Left ventricle myocardium inferior (tissue), 1 donor: ENCODE measurements at regions not wholly inside any gene's neighbourhood (a gene's known extent, or its start where the extent isn't known, plus 50 kb on each side); places are given as distances from the start of the nearest gene placed in this dataset.

Experiments
- DNase-seq: peaks from one replicate; pipeline ENCODE4 v3.0.0-alpha.2; 2020
- H3K27ac ChIP-seq: fragments of 200-600 bp; replicated peaks from 2 replicates; pipeline ENCODE4 v1.8.0; 2021
- H3K27me3 ChIP-seq: fragments of 200-600 bp; 2 replicates; pipeline ENCODE4 v1.8.0; 2021; ENCODE audit warnings: low read depth
- H3K36me3 ChIP-seq: fragments of 200-600 bp; 2 replicates; pipeline ENCODE4 v1.8.0; 2021
- H3K4me1 ChIP-seq: fragments of 200-600 bp; 2 replicates; pipeline ENCODE4 v1.8.0; 2021
- H3K4me3 ChIP-seq: fragments of 200-600 bp; 2 replicates; pipeline ENCODE4 v1.8.0; 2021; ENCODE audit warnings: mild to moderate bottlenecking, moderate library complexity
- H3K9me3 ChIP-seq: fragments of 200-600 bp; replicated peaks from 2 replicates; pipeline ENCODE4 v1.8.0; 2021
- intact Hi-C: fragments of 100-400 bp; cut with micrococcal nuclease; formaldehyde crosslinking; loops from one replicate; pipeline ENCODE4 v1.11.0; 2022
- TF ChIP-seq, protein P1 (sequence below): fragments of 200-600 bp; IDR thresholded peaks from 2 replicates; pipeline ENCODE4 v1.8.0; 2021; ENCODE audit warnings: antibody characterized with exemption, mild to moderate bottlenecking, borderline replicate concordance
- donor health status: DM: no; HTN: yes; CAD: no; lungs with severe emphysema.

DNA sequence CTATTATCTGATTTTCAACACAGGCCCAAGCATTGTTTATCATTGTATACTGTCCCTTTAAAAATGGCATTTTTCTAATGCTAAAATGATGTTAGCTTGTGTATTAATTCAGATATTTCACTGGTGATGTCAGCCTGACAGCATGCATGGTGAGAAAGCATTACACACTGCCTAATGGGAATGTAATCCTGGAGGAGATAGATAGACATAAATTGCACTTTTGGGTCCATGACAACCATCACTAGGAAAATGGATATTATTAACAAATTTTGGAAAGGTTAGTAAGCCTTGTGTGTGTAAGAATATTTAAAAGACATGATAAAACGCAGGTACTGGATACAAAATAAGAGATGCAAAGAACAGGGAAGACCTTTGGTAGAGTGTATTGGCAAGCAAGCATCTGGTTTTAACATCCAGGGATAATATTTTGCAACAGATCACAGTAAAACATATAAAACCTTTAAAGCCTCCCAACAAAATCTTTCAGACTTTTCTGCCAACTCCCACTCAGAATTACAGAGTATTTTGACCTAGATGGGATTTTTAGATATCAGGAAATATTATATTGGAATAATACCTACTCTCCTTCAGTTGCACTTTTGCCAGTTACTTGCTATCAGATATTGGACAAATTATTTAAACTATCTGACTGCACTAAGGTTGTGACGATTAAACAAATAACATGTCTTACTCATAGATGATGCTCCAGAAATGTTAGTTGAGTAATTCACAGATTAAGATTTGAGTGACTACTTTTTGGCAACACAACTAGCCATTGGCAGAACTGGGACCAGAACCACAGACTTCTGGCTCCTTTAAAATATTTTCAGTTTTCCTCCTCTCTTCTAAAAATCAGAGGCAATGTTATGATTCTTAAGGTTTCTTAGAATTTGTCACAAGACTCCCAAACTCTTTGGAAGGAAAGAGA is 291.6 kb upstream of the SEMA3C start:
- intact Hi-C loops: no loop called here
- no peak overlapping the region for H3K27ac ChIP-seq
- peaks cover 9% of the 10 kb centered on the region for H3K4me1 ChIP-seq
- TF ChIP-seq, protein P1, sequence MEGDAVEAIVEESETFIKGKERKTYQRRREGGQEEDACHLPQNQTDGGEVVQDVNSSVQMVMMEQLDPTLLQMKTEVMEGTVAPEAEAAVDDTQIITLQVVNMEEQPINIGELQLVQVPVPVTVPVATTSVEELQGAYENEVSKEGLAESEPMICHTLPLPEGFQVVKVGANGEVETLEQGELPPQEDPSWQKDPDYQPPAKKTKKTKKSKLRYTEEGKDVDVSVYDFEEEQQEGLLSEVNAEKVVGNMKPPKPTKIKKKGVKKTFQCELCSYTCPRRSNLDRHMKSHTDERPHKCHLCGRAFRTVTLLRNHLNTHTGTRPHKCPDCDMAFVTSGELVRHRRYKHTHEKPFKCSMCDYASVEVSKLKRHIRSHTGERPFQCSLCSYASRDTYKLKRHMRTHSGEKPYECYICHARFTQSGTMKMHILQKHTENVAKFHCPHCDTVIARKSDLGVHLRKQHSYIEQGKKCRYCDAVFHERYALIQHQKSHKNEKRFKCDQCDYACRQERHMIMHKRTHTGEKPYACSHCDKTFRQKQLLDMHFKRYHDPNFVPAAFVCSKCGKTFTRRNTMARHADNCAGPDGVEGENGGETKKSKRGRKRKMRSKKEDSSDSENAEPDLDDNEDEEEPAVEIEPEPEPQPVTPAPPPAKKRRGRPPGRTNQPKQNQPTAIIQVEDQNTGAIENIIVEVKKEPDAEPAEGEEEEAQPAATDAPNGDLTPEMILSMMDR: no peak
- no peaks in the 10 kb centered on the region for H3K36me3 ChIP-seq
- no peaks in the 10 kb centered on the region for H3K27me3 ChIP-seq
- no peak overlapping the region for H3K4me3 ChIP-seq
- no peak for DNase-seq
- no peaks in the 10 kb centered on the region for H3K9me3 ChIP-seq

DNA sequence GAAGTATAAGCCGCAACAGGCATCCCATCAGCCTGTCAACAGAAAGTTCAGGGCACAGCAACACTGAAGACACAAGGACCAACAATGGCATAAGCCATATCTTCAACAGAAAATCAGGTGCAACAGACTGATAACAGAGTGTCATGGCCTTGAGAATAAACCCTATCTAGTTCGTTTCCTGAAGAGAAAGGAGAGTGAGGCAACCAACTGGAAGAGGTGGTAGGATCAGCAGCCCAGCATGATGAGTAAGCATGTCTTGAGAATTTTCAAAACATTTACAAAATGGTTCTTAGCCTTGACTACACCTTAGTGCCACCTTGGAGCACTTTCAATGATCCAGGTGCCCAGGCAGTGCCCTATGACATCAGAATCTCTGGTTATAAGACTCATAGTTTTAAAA is 290.2 kb upstream of the SEMA3C start:
- no peaks in the 10 kb centered on the region for H3K36me3 ChIP-seq
- no peaks in the 10 kb centered on the region for H3K9me3 ChIP-seq
- no peak for DNase-seq
- TF ChIP-seq, protein P1: no peak
- no peak overlapping the region for H3K4me3 ChIP-seq
- intact Hi-C loops: no loop called here
- no peak overlapping the region for H3K27ac ChIP-seq
- no peaks in the 10 kb centered on the region for H3K27me3 ChIP-seq
- peaks cover 9% of the 10 kb centered on the region for H3K4me1 ChIP-seq

DNA sequence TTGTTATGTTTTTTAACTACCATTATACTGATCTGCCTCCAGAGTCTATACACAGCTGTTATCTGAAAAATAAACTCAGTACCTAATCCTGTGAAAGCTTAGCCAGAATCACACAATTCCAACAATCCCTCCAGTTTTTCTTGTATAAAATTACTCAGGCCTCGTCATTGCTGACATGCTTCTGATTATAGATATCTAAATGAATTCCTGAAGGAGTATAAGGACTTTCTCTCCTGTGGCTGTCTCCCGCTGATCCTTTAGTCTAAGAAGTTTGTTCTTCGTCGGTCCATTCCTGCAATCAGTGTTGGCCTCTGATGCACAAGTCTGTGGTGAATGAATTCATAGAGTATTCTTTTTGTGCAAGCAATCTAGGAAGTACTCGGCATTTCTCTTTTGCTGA is 288.9 kb upstream of the SEMA3C start:
- TF ChIP-seq, protein P1: no peak
- Histone ChIP-seq H3K4me1 (peaks cover 9% of the 10 kb centered on the region), H3K9me3 (no peaks in the 10 kb centered on the region), H3K27ac (no peak overlapping the region), H3K4me3 (no peak overlapping the region), H3K27me3 (no peaks in the 10 kb centered on the region), H3K36me3 (no peaks in the 10 kb centered on the region)
- DNase-seq: no peak
- intact Hi-C loops: no loop called here

DNA sequence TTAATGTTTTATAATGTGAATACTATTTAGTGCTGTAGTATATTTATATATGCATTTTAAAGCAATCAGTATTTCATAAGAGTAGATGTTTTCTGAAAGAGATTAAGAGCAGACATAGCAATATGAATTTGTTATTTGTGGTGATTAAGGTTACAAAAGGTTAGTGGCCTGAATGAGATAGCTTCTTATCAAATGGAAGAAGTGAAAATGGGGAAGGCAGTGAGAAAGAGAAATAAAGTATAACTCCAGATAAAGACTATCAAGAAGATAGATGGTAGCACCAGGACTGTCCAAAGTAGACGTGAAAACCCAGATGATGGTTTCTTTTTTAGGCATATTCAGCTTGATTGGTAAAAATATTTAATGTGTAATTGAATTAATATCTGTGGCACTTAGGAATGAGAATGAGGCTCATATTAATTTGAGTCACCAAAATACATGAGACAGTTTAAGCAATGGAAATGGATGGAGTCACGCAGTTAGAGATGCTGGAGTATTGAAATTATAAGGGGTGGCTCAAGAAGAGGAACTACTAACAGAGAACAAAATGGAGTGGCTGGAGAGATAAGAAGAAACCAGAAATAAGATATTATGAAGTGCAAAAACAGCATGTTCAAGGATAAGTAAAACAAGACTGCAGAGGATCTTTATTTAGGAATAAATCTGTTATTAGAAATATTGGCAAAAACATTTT is 288.0 kb upstream of the SEMA3C start:
- intact Hi-C loops: no loop called here
- Histone ChIP-seq H3K4me3 (no peak overlapping the region), H3K27ac (no peak overlapping the region), H3K9me3 (no peaks in the 10 kb centered on the region), H3K27me3 (no peaks in the 10 kb centered on the region), H3K4me1 (peaks cover 6% of the 10 kb centered on the region), H3K36me3 (no peaks in the 10 kb centered on the region)
- TF ChIP-seq, protein P1: no peak
- no peak for DNase-seq

DNA sequence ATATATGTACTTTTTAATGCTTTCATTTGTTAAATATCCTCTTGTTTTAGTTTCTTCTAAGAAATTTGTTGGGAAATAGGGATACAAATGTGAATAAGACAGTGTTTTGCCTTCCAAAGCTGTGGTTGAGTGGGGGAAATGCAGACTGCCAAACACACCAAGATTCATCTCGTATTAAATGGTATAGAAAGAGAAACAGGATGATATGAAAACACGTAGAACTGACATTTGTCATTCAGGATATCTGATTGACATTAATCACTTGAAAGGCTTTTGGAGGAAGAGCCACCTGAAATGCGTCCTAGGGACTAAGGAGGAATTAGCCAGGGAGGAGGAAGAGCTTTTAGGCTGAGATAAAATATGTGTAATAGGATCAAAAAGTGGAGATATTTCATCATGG is 287.4 kb upstream of the SEMA3C start:
- no peak for DNase-seq
- Histone ChIP-seq H3K27me3 (no peaks in the 10 kb centered on the region), H3K27ac (no peak overlapping the region), H3K4me1 (no peaks in the 10 kb centered on the region), H3K4me3 (no peak overlapping the region), H3K36me3 (no peaks in the 10 kb centered on the region), H3K9me3 (no peaks in the 10 kb centered on the region)
- intact Hi-C loops: no loop called here
- TF ChIP-seq, protein P1: no peak
